WTC11 (cell line): ENCODE measurements at regions not wholly inside any gene's neighbourhood (a gene's known extent, or its start where the extent isn't known, plus 50 kb on each side); places are given as distances from the start of the nearest gene placed in this dataset.

ENCODE experiments used
- ATAC-seq: fragments of 200-7000 bp; cut with Tn5 transposase; 2 replicates; pipeline ENCODE4 v1.10.0; 2021; ENCODE audit warnings: mild to moderate bottlenecking, moderate library complexity
- CTCF ChIA-PET: fragments of 300-600 bp; sonication (Branson Sonifier 250); formaldehyde crosslinking; loops from one replicate; lab custom pipeline; 2021; ENCODE audit warnings: antibody characterized with exemption; lab: Charles Lee
- POLR2A ChIA-PET: fragments of 350-600 bp; sonication (Branson Sonifier 250); formaldehyde crosslinking; loops from one replicate; lab custom pipeline; 2021; ENCODE audit warnings: antibody characterized with exemption; lab: Charles Lee
- DNase-seq: peaks from one replicate; pipeline ENCODE4 v3.0.0; 2021; ENCODE audit warnings: low spot score
- H3K27ac Mint-ChIP-seq: 2 replicates; pipeline ENCODE4 v1.8.0; 2021; ENCODE audit warnings: mixed read lengths
- H3K27me3 Mint-ChIP-seq: 2 replicates; pipeline ENCODE4 v1.8.0; 2021; ENCODE audit warnings: low read depth, mild to moderate bottlenecking, moderate library complexity, mixed read lengths
- H3K36me3 Mint-ChIP-seq: 2 replicates; pipeline ENCODE4 v1.8.0; 2021; ENCODE audit warnings: mixed read lengths
- H3K4me1 Mint-ChIP-seq: 2 replicates; pipeline ENCODE4 v1.8.0; 2022; ENCODE audit warnings: mixed read lengths
- H3K4me3 Mint-ChIP-seq: 2 replicates; pipeline ENCODE4 v1.8.0; 2021; ENCODE audit warnings: mild to moderate bottlenecking, moderate library complexity, mixed read lengths
- H3K9me3 Mint-ChIP-seq: 2 replicates; pipeline ENCODE4 v1.8.0; 2021; ENCODE audit warnings: mixed read lengths
- AFF4 ChIP-seq: sonication (generic); formaldehyde crosslinking; IDR thresholded peaks from 2 replicates; pipeline ENCODE4 v1.8.1; 2023; ENCODE audit warnings: mild to moderate bottlenecking, missing genetic modification reagents, borderline replicate concordance
- ATF1 ChIP-seq: sonication (generic); formaldehyde crosslinking; IDR thresholded peaks from 2 replicates; pipeline ENCODE4 v1.8.1; 2023; ENCODE audit warnings: mild to moderate bottlenecking, moderate library complexity, missing genetic modification reagents
- ATF2 ChIP-seq: sonication (generic); formaldehyde crosslinking; IDR thresholded peaks from 2 replicates; pipeline ENCODE4 v1.8.1; 2022; ENCODE audit warnings: low read depth, missing genetic modification reagents, borderline replicate concordance
- ATF3 ChIP-seq: sonication (generic); formaldehyde crosslinking; conservative IDR thresholded peaks from 2 replicates; pipeline ENCODE4 v1.8.1; 2022; ENCODE audit warnings: mild to moderate bottlenecking, missing genetic modification reagents
- ESRRA ChIP-seq: sonication (generic); formaldehyde crosslinking; IDR thresholded peaks from 2 replicates; pipeline ENCODE4 v1.8.1; 2022; ENCODE audit warnings: mild to moderate bottlenecking, missing genetic modification reagents, borderline replicate concordance
- FOXK1 ChIP-seq: sonication (generic); formaldehyde crosslinking; IDR thresholded peaks from 2 replicates; pipeline ENCODE4 v1.8.0; 2022; ENCODE audit warnings: mild to moderate bottlenecking, moderate library complexity, missing genetic modification reagents
- GTF2I ChIP-seq: fragments of 250-450 bp; sonication (Bioruptor Pico); conservative IDR thresholded peaks from 2 replicates; pipeline ENCODE4 v1.4.0; 2021; ENCODE audit warnings: mild to moderate bottlenecking
- IRF1 ChIP-seq: sonication (generic); formaldehyde crosslinking; IDR thresholded peaks from 2 replicates; pipeline ENCODE4 v1.8.0; 2023; ENCODE audit warnings: missing genetic modification reagents
- IRF2 ChIP-seq: sonication (generic); formaldehyde crosslinking; IDR thresholded peaks from 2 replicates; pipeline ENCODE4 v1.8.0; 2022; ENCODE audit warnings: low read depth, missing genetic modification reagents, borderline replicate concordance
- MLX ChIP-seq: sonication (generic); formaldehyde crosslinking; IDR thresholded peaks from 2 replicates; pipeline ENCODE4 v1.8.1; 2023; ENCODE audit warnings: mild to moderate bottlenecking, missing genetic modification reagents, moderate library complexity
- NFATC4 ChIP-seq: fragments of 250-450 bp; sonication (Bioruptor Pico); IDR thresholded peaks from 2 replicates; pipeline ENCODE4 v1.9.0; 2021; ENCODE audit warnings: mild to moderate bottlenecking
- RELA ChIP-seq: sonication (generic); formaldehyde crosslinking; IDR thresholded peaks from 2 replicates; pipeline ENCODE4 v1.8.1; 2022; ENCODE audit warnings: missing genetic modification reagents, mild to moderate bottlenecking, borderline replicate concordance
- USF1 ChIP-seq: sonication (generic); formaldehyde crosslinking; IDR thresholded peaks from 2 replicates; pipeline ENCODE4 v1.8.0; 2022; ENCODE audit warnings: mild to moderate bottlenecking, missing genetic modification reagents
- USF2 ChIP-seq: sonication (generic); formaldehyde crosslinking; IDR thresholded peaks from 2 replicates; pipeline ENCODE4 v1.8.1; 2023; ENCODE audit warnings: mild to moderate bottlenecking, missing genetic modification reagents, moderate library complexity
- ZMAT4 ChIP-seq: fragments of 250-450 bp; sonication (Bioruptor Pico); IDR thresholded peaks from 2 replicates; pipeline ENCODE4 v1.9.0; 2021; ENCODE audit warnings: mild to moderate bottlenecking
- ZNF138 ChIP-seq: sonication (generic); formaldehyde crosslinking; conservative IDR thresholded peaks from 2 replicates; pipeline ENCODE4 v1.8.1; 2022; ENCODE audit warnings: mild to moderate bottlenecking, moderate library complexity, missing genetic modification reagents
- ZNF396 ChIP-seq: fragments of 250-450 bp; sonication (Bioruptor Pico); IDR thresholded peaks from 2 replicates; pipeline ENCODE4 v1.8.0; 2021; ENCODE audit warnings: mild to moderate bottlenecking, moderate library complexity, borderline replicate concordance
- ZNF532 ChIP-seq: fragments of 250-450 bp; sonication (Bioruptor Pico); IDR thresholded peaks from 2 replicates; pipeline ENCODE4 v1.9.0; 2021; ENCODE audit warnings: mild to moderate bottlenecking, borderline replicate concordance
- ZNF671 ChIP-seq: fragments of 250-450 bp; sonication (Bioruptor Pico); IDR thresholded peaks from 2 replicates; pipeline ENCODE4 v1.8.0; 2021; ENCODE audit warnings: mild to moderate bottlenecking

GRCh38 chr7:52053525-52053924 is 736.9 kb upstream of the COBL start (continued):
- no peak for TF ChIP-seq AFF4
- TF ChIP-seq ZMAT4 (CRISPR knock-in tag) = no peak
- no peak for TF ChIP-seq MLX (CRISPR knock-in tag)

- Mint-ChIP-seq H3K27ac (no peak overlapping the region), H3K36me3 (peaks cover 17% of the 10 kb centered on the region), H3K4me3 (no peak overlapping the region)
- TF ChIP-seq ATF2 (CRISPR knock-in tag) (no peak), ATF3 (CRISPR knock-in tag) (no peak), USF1 (no peak), IRF2 (CRISPR knock-in tag) (no peak), RELA (CRISPR knock-in tag) (no peak), ZNF671 (no peak), FOXK1 (no peak), NFATC4 (CRISPR knock-in tag) (no peak), USF2 (CRISPR knock-in tag) (no peak), ESRRA (CRISPR knock-in tag) (no peak), MLX (CRISPR knock-in tag) (no peak), IRF1 (CRISPR knock-in tag) (no peak), ZNF532 (no peak), ZNF138 (CRISPR knock-in tag) (no peak), ZNF396 (CRISPR knock-in tag) (no peak), GTF2I (CRISPR knock-in tag) (no peak), ZMAT4 (CRISPR knock-in tag) (no peak), ATF1 (no peak)
- TF ChIP-seq, all 79 proteins: peak for 0
- ChIA-PET POLR2A (no interaction called here), CTCF (interaction anchor here (1.0 kb wide), 1 partner anchor 12 kb away, joined by 3 read pairs; no protein-coding TSS in a partner anchor)
- Mint-ChIP-seq H3K27me3 (no peaks in the 10 kb centered on the region), H3K9me3 (peaks cover 29% of the 10 kb centered on the region), H3K4me1 (peaks cover 4% of the 10 kb centered on the region)
- peak; percentile 48; the same call in 1 of the 2 replicates for ATAC-seq
- no peak for DNase-seq
Measured at GRCh38 chr7:52030722-52031121, 714.1 kb upstream of the COBL start.
